ENCODE measurements at regions not wholly inside any gene's neighbourhood (a gene's known extent, or its start where the extent isn't known, plus 50 kb on each side); places are given as distances from the start of the nearest gene placed in this dataset.
"Not testable (repeated sequence)": the region's sequence is repeated elsewhere in the genome, so short reads cannot be mapped to it uniquely, and the experiment has no call there.

DNA sequence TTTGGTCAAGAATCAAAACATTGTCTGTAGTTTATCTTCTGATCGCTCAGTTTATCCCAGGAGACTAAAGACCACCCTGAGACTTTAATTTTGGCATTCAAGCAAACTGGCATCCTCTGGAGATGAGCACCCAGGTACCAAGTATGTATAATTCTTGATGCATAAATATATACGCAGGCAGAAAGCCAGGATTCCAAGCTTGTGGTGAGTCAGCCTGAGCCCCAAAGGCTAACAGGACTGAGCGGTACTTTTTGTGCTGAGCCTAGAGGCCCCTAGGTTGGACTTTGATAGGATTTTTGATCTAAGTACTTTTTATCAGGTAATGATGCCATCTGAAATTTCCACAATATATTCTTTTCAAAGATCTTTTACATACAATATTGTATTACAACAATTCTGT lies 301.3 kb downstream of the TFAP2B start:
- no peak for DNase-seq (ENCODE audit: low read depth, low spot score)
- Histone ChIP-seq H3K4me1 (ENCODE audit: control insufficient read depth, extremely low read depth, insufficient read depth, low read length) (no peaks in the 10 kb centered on the region), H3K27me3 (ENCODE audit: control insufficient read depth, extremely low read depth, insufficient read depth, low read length) (no peaks in the 10 kb centered on the region), H4K20me1 (ENCODE audit: control insufficient read depth, extremely low read depth, insufficient read depth, low read length) (no peaks in the 10 kb centered on the region), H3K27ac (ENCODE audit: control insufficient read depth, insufficient read depth, low read length) (no peak overlapping the region), H3K4me3 (ENCODE audit: control insufficient read depth in 2 of 3, extremely low read depth in 1 of 3, insufficient read depth in 2 of 3, low read depth in 1 of 3, low read length in 3 of 3) (no peak overlapping the region), H2AFZ (ENCODE audit: control insufficient read depth, low read length) (no peak overlapping the region), H3K79me2 (ENCODE audit: control insufficient read depth, insufficient read depth, low read length) (no peaks in the 10 kb centered on the region), H3K9ac (ENCODE audit: control insufficient read depth, extremely low read depth, insufficient read depth, low read length) (no peak overlapping the region), H3K9me1 (ENCODE audit: control insufficient read depth, extremely low read depth, insufficient read depth, low read length) (no peaks in the 10 kb centered on the region), H3K9me3 (ENCODE audit: control insufficient read depth, low read depth, low read length) (no peaks in the 10 kb centered on the region), H3K4me2 (ENCODE audit: control insufficient read depth, extremely low read depth, insufficient read depth, low read depth, low read length) (no peak overlapping the region), H3K36me3 (ENCODE audit: control insufficient read depth in 2 of 2, extremely low read depth in 1 of 2, insufficient read depth in 2 of 2, low read length in 2 of 2) (no peaks in the 10 kb centered on the region)
- no peak for FAIRE-seq
- dilution Hi-C loops (cut with MboI; ENCODE audit: extremely low pct_ligation_motif_present, low sequenced_read_pairs) = no loop called here
- TF ChIP-seq, protein P1, sequence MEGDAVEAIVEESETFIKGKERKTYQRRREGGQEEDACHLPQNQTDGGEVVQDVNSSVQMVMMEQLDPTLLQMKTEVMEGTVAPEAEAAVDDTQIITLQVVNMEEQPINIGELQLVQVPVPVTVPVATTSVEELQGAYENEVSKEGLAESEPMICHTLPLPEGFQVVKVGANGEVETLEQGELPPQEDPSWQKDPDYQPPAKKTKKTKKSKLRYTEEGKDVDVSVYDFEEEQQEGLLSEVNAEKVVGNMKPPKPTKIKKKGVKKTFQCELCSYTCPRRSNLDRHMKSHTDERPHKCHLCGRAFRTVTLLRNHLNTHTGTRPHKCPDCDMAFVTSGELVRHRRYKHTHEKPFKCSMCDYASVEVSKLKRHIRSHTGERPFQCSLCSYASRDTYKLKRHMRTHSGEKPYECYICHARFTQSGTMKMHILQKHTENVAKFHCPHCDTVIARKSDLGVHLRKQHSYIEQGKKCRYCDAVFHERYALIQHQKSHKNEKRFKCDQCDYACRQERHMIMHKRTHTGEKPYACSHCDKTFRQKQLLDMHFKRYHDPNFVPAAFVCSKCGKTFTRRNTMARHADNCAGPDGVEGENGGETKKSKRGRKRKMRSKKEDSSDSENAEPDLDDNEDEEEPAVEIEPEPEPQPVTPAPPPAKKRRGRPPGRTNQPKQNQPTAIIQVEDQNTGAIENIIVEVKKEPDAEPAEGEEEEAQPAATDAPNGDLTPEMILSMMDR (optimal IDR thresholded peaks at IDR 0.05 in 1 of 3, IDR thresholded peaks at IDR 0.05 in 1 of 3, conservative IDR thresholded peaks at IDR 0.05 in 1 of 3; ENCODE audit: extremely low read depth in 1 of 3, insufficient read depth in 2 of 3, low read length in 3 of 3) = no peak
- TF ChIP-seq EZH2 (IDR thresholded peaks at IDR 0.05; ENCODE audit: low read length) = no peak

DNA sequence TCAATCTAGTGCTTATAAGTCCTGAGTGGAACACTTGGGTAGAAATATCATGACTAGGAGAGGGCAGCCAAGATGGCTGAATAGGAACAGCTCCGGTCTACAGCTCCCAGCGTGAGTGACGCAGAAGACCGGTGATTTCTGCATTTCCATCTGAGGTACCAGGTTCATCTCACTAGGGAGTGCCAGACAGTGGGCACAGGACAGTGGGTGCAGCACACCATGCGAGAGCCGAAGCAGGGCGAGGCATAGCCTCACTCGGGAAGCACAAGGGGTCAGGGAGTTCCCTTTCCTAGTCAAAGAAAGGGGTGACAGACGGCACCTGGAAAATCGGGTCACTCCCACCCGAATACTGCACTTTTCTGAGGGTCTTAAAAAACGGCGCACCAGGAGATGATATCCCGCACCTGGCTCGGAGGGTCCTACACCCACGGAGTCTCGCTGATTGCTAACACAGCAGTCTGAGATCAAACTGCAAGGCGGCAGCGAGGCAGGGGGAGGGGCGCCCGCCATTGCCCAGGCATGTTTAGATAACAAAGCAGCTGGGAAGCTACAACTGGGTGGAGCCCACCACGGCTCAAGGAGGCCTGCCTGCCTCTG lies 302.8 kb downstream of the TFAP2B start:
- DNase-seq (ENCODE audit: low read depth, low spot score); H3K27me3 ChIP-seq (ENCODE audit: control insufficient read depth, extremely low read depth, insufficient read depth, low read length); H3K9ac ChIP-seq (ENCODE audit: control insufficient read depth, extremely low read depth, insufficient read depth, low read length); H3K79me2 ChIP-seq (ENCODE audit: control insufficient read depth, insufficient read depth, low read length); H4K20me1 ChIP-seq (ENCODE audit: control insufficient read depth, extremely low read depth, insufficient read depth, low read length); H3K9me3 ChIP-seq (ENCODE audit: control insufficient read depth, low read depth, low read length); H3K4me2 ChIP-seq (ENCODE audit: control insufficient read depth, extremely low read depth, insufficient read depth, low read depth, low read length); H3K36me3 ChIP-seq (ENCODE audit: control insufficient read depth in 2 of 2, extremely low read depth in 1 of 2, insufficient read depth in 2 of 2, low read length in 2 of 2); FAIRE-seq; H3K4me1 ChIP-seq (ENCODE audit: control insufficient read depth, extremely low read depth, insufficient read depth, low read length); dilution Hi-C loops (cut with MboI; ENCODE audit: extremely low pct_ligation_motif_present, low sequenced_read_pairs); H3K27ac ChIP-seq (ENCODE audit: control insufficient read depth, insufficient read depth, low read length); H2AFZ ChIP-seq (ENCODE audit: control insufficient read depth, low read length); H3K4me3 ChIP-seq (ENCODE audit: control insufficient read depth in 2 of 3, extremely low read depth in 1 of 3, insufficient read depth in 2 of 3, low read depth in 1 of 3, low read length in 3 of 3); H3K9me1 ChIP-seq (ENCODE audit: control insufficient read depth, extremely low read depth, insufficient read depth, low read length): not testable (repeated sequence)

DNA sequence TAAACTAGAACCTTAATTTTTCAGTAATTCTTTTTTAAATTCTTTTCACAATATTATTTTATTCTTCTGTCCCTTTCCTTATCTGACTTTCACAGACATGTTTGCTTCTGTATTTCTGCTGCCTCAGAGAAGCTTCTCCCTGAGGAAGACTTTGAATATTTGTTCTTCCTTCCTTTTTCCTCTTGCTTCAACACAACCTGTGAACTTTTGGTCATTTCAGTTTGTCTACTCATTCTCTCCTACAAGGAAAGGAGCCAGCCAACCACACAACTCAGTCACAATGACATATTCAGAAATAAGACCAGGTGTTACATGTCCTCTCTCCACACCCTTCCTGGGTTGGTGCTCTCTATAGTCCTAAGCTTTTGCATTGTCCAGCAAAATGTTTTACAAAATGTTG lies 310.4 kb downstream of the TFAP2B start:
- dilution Hi-C loops (cut with MboI; ENCODE audit: extremely low pct_ligation_motif_present, low sequenced_read_pairs) = no loop called here
- Histone ChIP-seq H3K79me2 (ENCODE audit: control insufficient read depth, insufficient read depth, low read length) (no peaks in the 10 kb centered on the region), H3K4me2 (ENCODE audit: control insufficient read depth, extremely low read depth, insufficient read depth, low read depth, low read length) (no peak overlapping the region), H3K27ac (ENCODE audit: control insufficient read depth, insufficient read depth, low read length) (no peak overlapping the region), H4K20me1 (ENCODE audit: control insufficient read depth, extremely low read depth, insufficient read depth, low read length) (no peaks in the 10 kb centered on the region), H3K4me1 (ENCODE audit: control insufficient read depth, extremely low read depth, insufficient read depth, low read length) (no peaks in the 10 kb centered on the region), H3K9me1 (ENCODE audit: control insufficient read depth, extremely low read depth, insufficient read depth, low read length) (no peaks in the 10 kb centered on the region), H3K9me3 (ENCODE audit: control insufficient read depth, low read depth, low read length) (no peaks in the 10 kb centered on the region), H3K9ac (ENCODE audit: control insufficient read depth, extremely low read depth, insufficient read depth, low read length) (no peak overlapping the region), H3K27me3 (ENCODE audit: control insufficient read depth, extremely low read depth, insufficient read depth, low read length) (no peaks in the 10 kb centered on the region), H3K4me3 (ENCODE audit: control insufficient read depth in 2 of 3, extremely low read depth in 1 of 3, insufficient read depth in 2 of 3, low read depth in 1 of 3, low read length in 3 of 3) (no peak overlapping the region), H2AFZ (ENCODE audit: control insufficient read depth, low read length) (no peak overlapping the region), H3K36me3 (ENCODE audit: control insufficient read depth in 2 of 2, extremely low read depth in 1 of 2, insufficient read depth in 2 of 2, low read length in 2 of 2) (no peaks in the 10 kb centered on the region)
- TF ChIP-seq, protein P1 (optimal IDR thresholded peaks at IDR 0.05 in 1 of 3, IDR thresholded peaks at IDR 0.05 in 1 of 3, conservative IDR thresholded peaks at IDR 0.05 in 1 of 3; ENCODE audit: extremely low read depth in 1 of 3, insufficient read depth in 2 of 3, low read length in 3 of 3) = no peak
- TF ChIP-seq EZH2 (IDR thresholded peaks at IDR 0.05; ENCODE audit: low read length) = no peak
- no peak for DNase-seq (ENCODE audit: low read depth, low spot score)
- no peak for FAIRE-seq

Data from keratinocyte (primary cell).